AG04450 (cell line): ENCODE measurements at regions not wholly inside any gene's neighbourhood (a gene's known extent, or its start where the extent isn't known, plus 50 kb on each side); places are given as distances from the start of the nearest gene placed in this dataset.

ENCODE experiments used
- CTCF ChIA-PET: fragments of 300-600, 350-600 bp; formaldehyde crosslinking; extraction: SDS; loops from one replicate; lab custom pipeline; 2022; ENCODE audit warnings: antibody characterized with exemption, inconsistent platforms; lab: Charles Lee
- POLR2A ChIA-PET: fragments of 350-600 bp; formaldehyde crosslinking; extraction: SDS; loops from one replicate; lab custom pipeline; 2021; ENCODE audit warnings: antibody characterized with exemption, inconsistent platforms; lab: Yijun Ruan, JAX
- DNase-seq: peaks from one replicate; pipeline ENCODE4 v3.0.0-alpha.2; 2011; ENCODE audit warnings: low read depth, low spot score
- H3K27ac ChIP-seq: one replicate; pipeline ENCODE4 v1.5.1; 2012; ENCODE audit warnings: low read depth, low read length, control low read depth
- H3K27me3 ChIP-seq: one replicate; pipeline ENCODE4 v1.6.0; 2012; ENCODE audit warnings: low read length; ENCODE audit not compliant: control insufficient read depth, insufficient read depth
- H3K4me3 ChIP-seq: 2 replicates; pipeline ENCODE4 v1.5.1; 2011; ENCODE audit warnings: mild to moderate bottlenecking, low read depth, low read length, control low read depth
- H3K9me3 ChIP-seq: 2 replicates; pipeline ENCODE4 v1.5.1; 2012; ENCODE audit warnings: low read length; ENCODE audit not compliant: control insufficient read depth, insufficient read depth
- CTCF ChIP-seq: IDR thresholded peaks from 2 replicates; pipeline ENCODE4 v1.5.1; 2011; ENCODE audit warnings: low read depth, low read length, control low read depth, inconsistent platforms

- peaks cover 9% of the 10 kb centered on the region for H3K27me3 ChIP-seq
- TF ChIP-seq CTCF, result no peak
- CTCF ChIA-PET, result no interaction called here
- POLR2A ChIA-PET, result no interaction called here
- H3K9me3 ChIP-seq, result no peaks in the 10 kb centered on the region
- H3K27ac ChIP-seq, result no peak overlapping the region
- DNase-seq, result no peak
- no peak overlapping the region for H3K4me3 ChIP-seq
Observed at GRCh38 chr1:63068626-63069025, 253.7 kb upstream of the FOXD3 start.

- no peak overlapping the region for H3K4me3 ChIP-seq
- no peak overlapping the region for H3K27ac ChIP-seq
- CTCF ChIA-PET, result no interaction called here
- TF ChIP-seq CTCF, result no peak
- POLR2A ChIA-PET, result no interaction called here
- no peaks in the 10 kb centered on the region; the same call in 1 of the 2 replicates for H3K9me3 ChIP-seq
- DNase-seq, result no peak
- peaks cover 12% of the 10 kb centered on the region for H3K27me3 ChIP-seq
Observed at GRCh38 chr1:63069214-63069613, 253.2 kb upstream of the FOXD3 start.

GRCh38 chr1:63073309-63074306, 248.8 kb upstream of the FOXD3 start:
- H3K9me3 ChIP-seq, result no peaks in the 10 kb centered on the region; the same call in 1 of the 2 replicates
- POLR2A ChIA-PET, result no interaction called here
- no peak overlapping the region for H3K4me3 ChIP-seq
- no peak for TF ChIP-seq CTCF
- DNase-seq, result no peak
- no peak overlapping the region for H3K27ac ChIP-seq
- H3K27me3 ChIP-seq, result peaks cover 22% of the 10 kb centered on the region
- CTCF ChIA-PET, result no interaction called here

DNA sequence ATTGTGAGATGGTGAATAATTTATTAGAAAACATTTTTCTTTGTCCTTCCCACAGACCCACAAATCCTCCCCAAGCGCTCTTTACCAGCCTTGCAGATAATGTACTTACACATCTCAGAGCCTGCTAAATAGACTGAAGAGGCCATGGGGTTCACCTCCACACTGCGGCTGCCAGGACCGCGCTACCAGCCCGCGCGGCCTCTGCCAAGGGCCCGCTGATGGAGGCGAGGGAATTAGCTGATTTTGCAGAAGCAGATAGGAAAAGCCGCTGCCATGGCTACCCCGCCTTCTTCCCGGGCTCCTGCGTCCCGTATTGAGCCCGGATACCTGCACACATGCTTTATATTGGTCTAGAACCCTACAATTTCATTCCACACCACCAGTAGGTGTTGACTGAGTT, 248.0 kb upstream of the FOXD3 start:
- TF ChIP-seq CTCF, result no peak
- H3K27me3 ChIP-seq, result peaks cover 22% of the 10 kb centered on the region
- ChIA-PET POLR2A (no interaction called here), CTCF (no interaction called here)
- H3K4me3 ChIP-seq, result no peak overlapping the region
- no peak overlapping the region for H3K27ac ChIP-seq
- no peak for DNase-seq
- H3K9me3 ChIP-seq, result no peaks in the 10 kb centered on the region; the same call in 1 of the 2 replicates

DNA sequence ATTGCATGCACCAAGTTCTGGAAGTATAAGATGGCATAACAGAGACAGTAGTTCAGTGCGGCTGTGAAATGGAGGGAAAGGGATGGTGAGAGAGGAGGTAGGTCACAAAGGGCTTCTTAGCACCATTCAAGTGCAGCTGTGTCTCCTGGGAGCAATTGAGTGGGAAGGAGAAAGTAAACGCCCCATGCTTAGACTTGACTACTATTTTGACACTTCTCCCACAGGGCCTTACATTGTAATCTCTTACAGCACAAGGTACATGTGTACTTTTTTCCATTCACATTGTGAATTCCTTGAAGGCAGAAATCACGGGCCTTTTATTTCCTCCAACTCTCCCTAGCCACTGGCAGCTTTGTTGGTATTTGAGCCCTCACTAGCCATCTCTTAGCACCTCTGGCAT, 239.6 kb upstream of the FOXD3 start:
- no peak for DNase-seq
- Histone ChIP-seq H3K9me3 (no peaks in the 10 kb centered on the region), H3K27ac (no peak overlapping the region), H3K4me3 (no peak overlapping the region), H3K27me3 (no peaks in the 10 kb centered on the region)
- ChIA-PET POLR2A (no interaction called here), CTCF (no interaction called here)
- no peak for TF ChIP-seq CTCF
